Left lung (tissue), 4 donors: ENCODE measurements at regions not wholly inside any gene's neighbourhood (a gene's known extent, or its start where the extent isn't known, plus 50 kb on each side); places are given as distances from the start of the nearest gene placed in this dataset.

Experiments used
- ATAC-seq: fragments of 200-7000 bp; cut with Tn5 transposase; one replicate; pipeline ENCODE4 v1.9.1; 2020; ENCODE audit warnings: moderate library complexity
- DNase-seq, 4 donors: peaks; one replicate each; pipeline ENCODE4 v3.0.0-alpha.2; 2013 to 2020
- H3K27ac ChIP-seq, 2 donors: fragments of 200-600 bp; sonication (generic) in 1 of 2; one replicate each; pipeline versions ENCODE4 v1.5.0 to v1.8.0; 2020 to 2021
- H3K27me3 ChIP-seq, 2 donors: fragments of 200-600 bp; sonication (generic) in 1 of 2; one replicate each; pipeline versions ENCODE4 v1.5.0 to v1.8.0; 2020 to 2021
- H3K36me3 ChIP-seq, 2 donors: fragments of 200-600 bp; sonication (generic) in 1 of 2; one replicate each; pipeline versions ENCODE4 v1.5.0 to v1.8.0; 2020 to 2021
- H3K4me1 ChIP-seq, 2 donors: fragments of 200-600 bp; one replicate each; pipeline ENCODE4 v1.8.0; 2021
- H3K4me3 ChIP-seq, 2 donors: fragments of 200-600 bp; sonication (generic) in 1 of 2; one replicate each; pipeline versions ENCODE4 v1.5.0 to v1.8.0; 2020 to 2021; ENCODE audit warnings: mild to moderate bottlenecking in 1 of 2
- H3K9me3 ChIP-seq, 2 donors: fragments of 200-600 bp; sonication (generic) in 1 of 2; one replicate each; pipeline versions ENCODE4 v1.5.0 to v1.8.0; 2020 to 2021
- intact Hi-C, 2 donors: fragments of 100-400 bp; cut with DNase I; formaldehyde crosslinking; loops; one replicate each; pipeline versions ENCODE4 v1.11.2 to v1.14.2; 2022
- microRNA-seq, 2 donors: library from miRNA; unstranded; fragments of <30 nt; microRNA quantifications; one replicate each; pipeline ENCODE4, GENCODE V29; 2019
- TF ChIP-seq, protein P1 (sequence below), 2 donors: fragments of 200-600 bp; sonication (generic) in 1 of 2; IDR thresholded peaks; one replicate each; pipeline versions ENCODE4 v1.5.0 to v1.8.0; 2021; ENCODE audit warnings: antibody characterized with exemption in 2 of 2
- donor health status: DM: no; HTN: yes; CAD: no.
- donor health status: DM: no; HTN: no; CAD: no.

DNA sequence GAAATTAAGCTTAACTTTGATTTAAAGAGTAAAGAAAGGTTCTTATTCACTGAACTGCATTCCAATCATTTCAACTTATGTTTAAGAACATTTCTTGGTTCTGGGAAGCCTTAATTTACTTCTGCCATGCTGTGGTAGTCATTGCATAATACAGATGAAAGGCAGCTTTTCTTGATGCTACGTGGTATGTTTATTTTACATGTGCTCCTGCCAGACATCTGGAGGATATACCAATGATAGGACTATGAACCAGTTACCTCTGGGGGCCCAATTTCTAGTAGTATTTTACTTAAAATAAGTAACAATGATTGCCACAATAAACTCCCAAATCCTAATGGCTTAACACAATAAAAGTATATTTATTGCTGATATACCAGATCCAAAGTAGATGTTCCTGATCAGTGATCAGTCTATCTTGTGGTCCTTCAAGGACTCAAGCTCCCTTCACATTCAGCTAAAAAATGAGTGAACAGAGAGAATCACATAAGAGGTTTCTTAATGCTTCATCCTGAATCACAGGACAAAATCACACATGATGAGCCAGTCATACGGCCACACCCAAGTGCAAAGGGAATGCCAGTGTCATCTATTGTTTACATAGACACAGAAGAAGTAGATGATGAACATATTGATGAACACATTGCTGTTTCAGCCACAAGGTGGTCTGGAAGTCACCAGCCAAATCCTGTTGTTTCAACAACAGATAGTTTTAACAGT lies 56.5 kb upstream of the CCN2 start:
- H3K36me3 ChIP-seq = no peaks in the 10 kb centered on the region
- H3K27me3 ChIP-seq = no peaks in the 10 kb centered on the region
- no peaks in the 10 kb centered on the region for H3K4me1 ChIP-seq
- peaks cover 0 to 11% of the 10 kb centered on the region in 2 donors for H3K9me3 ChIP-seq
- TF ChIP-seq, protein P1, sequence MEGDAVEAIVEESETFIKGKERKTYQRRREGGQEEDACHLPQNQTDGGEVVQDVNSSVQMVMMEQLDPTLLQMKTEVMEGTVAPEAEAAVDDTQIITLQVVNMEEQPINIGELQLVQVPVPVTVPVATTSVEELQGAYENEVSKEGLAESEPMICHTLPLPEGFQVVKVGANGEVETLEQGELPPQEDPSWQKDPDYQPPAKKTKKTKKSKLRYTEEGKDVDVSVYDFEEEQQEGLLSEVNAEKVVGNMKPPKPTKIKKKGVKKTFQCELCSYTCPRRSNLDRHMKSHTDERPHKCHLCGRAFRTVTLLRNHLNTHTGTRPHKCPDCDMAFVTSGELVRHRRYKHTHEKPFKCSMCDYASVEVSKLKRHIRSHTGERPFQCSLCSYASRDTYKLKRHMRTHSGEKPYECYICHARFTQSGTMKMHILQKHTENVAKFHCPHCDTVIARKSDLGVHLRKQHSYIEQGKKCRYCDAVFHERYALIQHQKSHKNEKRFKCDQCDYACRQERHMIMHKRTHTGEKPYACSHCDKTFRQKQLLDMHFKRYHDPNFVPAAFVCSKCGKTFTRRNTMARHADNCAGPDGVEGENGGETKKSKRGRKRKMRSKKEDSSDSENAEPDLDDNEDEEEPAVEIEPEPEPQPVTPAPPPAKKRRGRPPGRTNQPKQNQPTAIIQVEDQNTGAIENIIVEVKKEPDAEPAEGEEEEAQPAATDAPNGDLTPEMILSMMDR (IDR thresholded peaks at IDR 0.05) = no peak
- no peak overlapping the region for H3K27ac ChIP-seq
- ATAC-seq (no peak), DNase-seq (no peak)
- no peak overlapping the region for H3K4me3 ChIP-seq
- intact Hi-C loops = no loop called here

DNA sequence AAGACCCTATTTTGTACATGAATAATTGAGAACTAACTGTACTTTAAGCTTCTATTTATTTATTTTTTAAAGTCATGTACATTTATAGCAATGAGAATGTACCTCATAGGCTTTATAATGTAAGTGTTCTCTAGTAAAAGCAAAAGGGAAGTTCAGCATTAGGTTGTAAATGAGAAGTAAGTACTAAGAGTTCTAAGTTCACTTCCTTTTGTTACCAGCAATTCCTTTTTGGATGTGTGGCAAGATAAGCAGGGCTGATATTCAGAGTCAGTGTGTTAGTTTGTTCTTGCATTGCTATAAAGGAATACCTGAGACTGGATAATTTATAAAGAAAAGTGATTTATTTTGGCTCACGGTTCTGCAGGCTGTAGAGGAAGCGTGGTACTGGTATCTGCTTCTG lies 54.0 kb upstream of the CCN2 start:
- no peaks in the 10 kb centered on the region for H3K27me3 ChIP-seq
- peaks cover 0 to 11% of the 10 kb centered on the region in 2 donors for H3K9me3 ChIP-seq
- ATAC-seq (no peak), DNase-seq (no peak)
- intact Hi-C loops = no loop called here
- H3K4me3 ChIP-seq = no peak overlapping the region
- TF ChIP-seq, protein P1 (IDR thresholded peaks at IDR 0.05) = no peak
- no peak overlapping the region for H3K27ac ChIP-seq
- no peaks in the 10 kb centered on the region for H3K36me3 ChIP-seq
- H3K4me1 ChIP-seq = no peaks in the 10 kb centered on the region

DNA sequence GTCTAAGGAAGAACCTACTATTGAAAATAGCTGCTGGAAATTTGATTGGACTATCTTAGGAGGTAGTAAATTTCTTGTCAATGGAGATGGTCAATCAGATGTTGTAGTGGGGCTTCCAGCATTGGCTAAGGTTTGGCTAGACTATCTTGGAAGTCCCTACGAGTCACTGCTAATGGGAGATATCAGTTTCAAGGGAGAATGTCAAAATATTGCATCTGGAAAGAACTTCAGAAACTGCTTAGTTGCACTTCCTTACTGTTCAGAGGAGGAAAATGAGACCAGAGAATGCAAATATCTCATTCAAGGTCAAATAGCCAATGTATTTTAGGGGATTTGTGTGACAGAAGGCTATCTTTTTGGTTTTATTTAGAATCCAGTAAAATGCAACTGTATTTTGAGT lies 53.5 kb upstream of the CCN2 start:
- peaks cover 0 to 11% of the 10 kb centered on the region in 2 donors for H3K9me3 ChIP-seq
- no peak overlapping the region for H3K27ac ChIP-seq
- no peak for ATAC-seq

DNA sequence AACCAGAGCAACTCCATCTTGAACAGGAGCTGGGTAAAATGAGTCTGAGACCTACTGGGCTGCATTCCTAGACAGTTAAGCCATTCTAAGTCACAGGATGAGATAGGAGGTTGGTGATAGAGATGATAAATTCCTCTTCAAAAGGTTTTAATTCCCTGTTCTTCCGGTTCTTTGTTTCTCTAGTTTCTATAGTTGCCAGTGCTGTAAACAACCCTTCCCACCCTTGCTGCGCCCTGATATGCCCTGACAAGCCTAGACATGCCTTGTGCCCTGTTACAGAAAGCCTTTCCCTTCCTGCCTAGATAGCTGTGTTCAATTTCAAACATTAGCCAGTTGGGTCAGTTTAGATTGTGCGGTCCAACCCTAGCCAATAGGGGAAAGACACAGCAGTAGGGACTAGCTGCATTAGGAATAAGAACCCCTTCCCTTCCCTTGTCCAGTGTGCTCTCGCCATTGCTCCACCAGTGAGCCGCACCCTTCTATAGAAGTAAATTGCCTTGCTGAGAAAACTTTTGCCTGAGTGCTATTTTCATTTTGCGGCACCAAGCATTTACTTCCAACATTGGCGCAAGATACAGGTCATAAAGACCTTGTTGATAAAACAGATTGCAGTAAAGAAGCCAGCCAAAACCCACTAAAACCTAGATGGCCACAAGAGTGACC lies 52.5 kb upstream of the CCN2 start:
- intact Hi-C loops = no loop called here
- no peaks in the 10 kb centered on the region for H3K36me3 ChIP-seq
- no peaks in the 10 kb centered on the region for H3K4me1 ChIP-seq
- no peaks in the 10 kb centered on the region for H3K27me3 ChIP-seq
- no peak overlapping the region for H3K4me3 ChIP-seq
- ATAC-seq = no peak
- TF ChIP-seq, protein P1 (IDR thresholded peaks at IDR 0.05) = no peak
- H3K27ac ChIP-seq = no peak overlapping the region
- peaks cover 0 to 11% of the 10 kb centered on the region in 2 donors for H3K9me3 ChIP-seq
- DNase-seq = no peak

More for the DNA sequence above, 53.5 kb upstream of the CCN2 start:
- Histone ChIP-seq H3K4me1 (no peaks in the 10 kb centered on the region), H3K36me3 (no peaks in the 10 kb centered on the region), H3K27me3 (no peaks in the 10 kb centered on the region), H3K4me3 (no peak overlapping the region)
- TF ChIP-seq, protein P1 (IDR thresholded peaks at IDR 0.05) = no peak
- intact Hi-C loops = no loop called here
- DNase-seq = no peak

Small RNA genes in the stretch of these regions (microRNA-seq; reads per million reads assigned to microRNA genes)
- 0 reads per million in 2 donors for gene MIR548AJ1
